Pancreas (tissue), 10 donors: ENCODE measurements at regions not wholly inside any gene's neighbourhood (a gene's known extent, or its start where the extent isn't known, plus 50 kb on each side); places are given as distances from the start of the nearest gene placed in this dataset.
A peak's percentile ranks its signal among the peaks of the same experiment; 100 is the strongest.

Experiments used
- ATAC-seq, 4 donors: fragments of 200-7000 bp; cut with Tn5 transposase; one replicate each; pipeline versions ENCODE4 v1.8.0 to v1.9.1; 2020; ENCODE audit warnings: mild to moderate bottlenecking in 4 of 4, moderate library complexity in 4 of 4
- DNase-seq, 6 donors: peaks; one replicate each; pipeline ENCODE4 v3.0.0-alpha.2; 2020
- FAIRE-seq: peaks from 2 replicates; lab custom pipeline; 2012; peaks lifted over from hg19 to GRCh38; lab: Jason Lieb, UNC
- H3K27ac ChIP-seq, 4 donors: fragments of 200-600 bp; sonication (generic); 1 replicate in 3 of 4; 2 replicates in 1 of 4; pipeline versions ENCODE4 v1.5.0 to v1.8.0; 2020
- H3K27me3 ChIP-seq, 4 donors: fragments of 200-600 bp; one replicate each; pipeline ENCODE4 v1.8.0; 2021
- H3K36me3 ChIP-seq, 3 donors: fragments of 200-600 bp; sonication (generic) in 1 of 3; one replicate each; pipeline versions ENCODE4 v1.5.0 to v1.8.0; 2020 to 2021
- H3K4me1 ChIP-seq, 3 donors: fragments of 200-600 bp; one replicate each; pipeline ENCODE4 v1.8.0; 2021
- H3K4me3 ChIP-seq, 4 donors: fragments of 200-600 bp; sonication (generic) in 2 of 4; one replicate each; pipeline versions ENCODE4 v1.5.0 to v1.8.0; 2020 to 2021
- H3K9me3 ChIP-seq, 4 donors: fragments of 200-600 bp; one replicate each; pipeline ENCODE4 v1.8.0; 2021
- WGBS, 2 donors: extraction: QIAGEN DNeasy Blood & Tissue Kit; methylation state at CpG; one replicate each; pipeline ENCODE4 v1.1.7; 2013; 5-methylcytosine and 5-hydroxymethylcytosine counted together
- intact Hi-C, 3 donors: fragments of 100-400 bp; cut with DNase I; formaldehyde crosslinking; loops; one replicate each; pipeline versions ENCODE4 v1.11.1 to v1.14.2; 2022
- TF ChIP-seq, protein P1 (sequence below), 4 donors: fragments of 200-600 bp; sonication (generic) in 3 of 4; IDR thresholded peaks; one replicate each; pipeline versions ENCODE4 v1.5.0 to v1.8.0; 2021; ENCODE audit warnings: antibody characterized with exemption in 4 of 4
- donor health status: healthy with polysubstance abuse.
- donor health status: DM: no; HTN: no; CAD: no; lungs with moderate emphysema.
- donor health status: DM: no; HTN: no; CAD: no.
- donor health status: control.
- donor health status: control.
- donor health status: Bipolar disorder and iron deficiency.
- donor health status: DM: yes; HTN: yes; CAD: no.
- donor health status: DM: no; HTN: no; CAD: no.
- donor health status: DM: no; HTN: no; CAD: no.
- donor health status: DM: yes; HTN: yes; CAD: no.

DNA sequence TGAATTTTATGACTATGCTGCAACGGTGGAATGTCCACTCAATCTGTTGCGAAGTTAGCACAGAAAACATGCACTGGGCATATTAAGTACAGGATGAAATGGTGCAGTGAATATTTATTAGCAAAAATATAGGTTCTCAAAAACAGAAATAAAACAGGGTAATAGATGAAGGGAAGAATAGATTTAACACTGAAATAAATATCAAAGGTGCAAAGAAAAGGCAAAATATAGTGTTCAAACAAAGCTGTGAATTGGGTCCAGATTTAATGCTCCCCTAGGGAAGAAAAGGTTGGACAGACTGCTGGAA lies 435.2 kb upstream of the MGMT start:
- FAIRE-seq (no peak), ATAC-seq (no peak), DNase-seq (no peak)
- Histone ChIP-seq H3K4me1 (no peaks in the 10 kb centered on the region), H3K36me3 (no peaks in the 10 kb centered on the region), H3K9me3 (no peaks in the 10 kb centered on the region), H3K4me3 (no peak overlapping the region), H3K27me3 (peaks cover 0 to 55% (median 7%) of the 10 kb centered on the region in 4 donors), H3K27ac (no peak overlapping the region)
- intact Hi-C loops: loop anchor here in 1 of 3 donors (5.0 kb wide), 1 partner anchor 941 kb away; no protein-coding TSS in a partner anchor
- TF ChIP-seq, protein P1, sequence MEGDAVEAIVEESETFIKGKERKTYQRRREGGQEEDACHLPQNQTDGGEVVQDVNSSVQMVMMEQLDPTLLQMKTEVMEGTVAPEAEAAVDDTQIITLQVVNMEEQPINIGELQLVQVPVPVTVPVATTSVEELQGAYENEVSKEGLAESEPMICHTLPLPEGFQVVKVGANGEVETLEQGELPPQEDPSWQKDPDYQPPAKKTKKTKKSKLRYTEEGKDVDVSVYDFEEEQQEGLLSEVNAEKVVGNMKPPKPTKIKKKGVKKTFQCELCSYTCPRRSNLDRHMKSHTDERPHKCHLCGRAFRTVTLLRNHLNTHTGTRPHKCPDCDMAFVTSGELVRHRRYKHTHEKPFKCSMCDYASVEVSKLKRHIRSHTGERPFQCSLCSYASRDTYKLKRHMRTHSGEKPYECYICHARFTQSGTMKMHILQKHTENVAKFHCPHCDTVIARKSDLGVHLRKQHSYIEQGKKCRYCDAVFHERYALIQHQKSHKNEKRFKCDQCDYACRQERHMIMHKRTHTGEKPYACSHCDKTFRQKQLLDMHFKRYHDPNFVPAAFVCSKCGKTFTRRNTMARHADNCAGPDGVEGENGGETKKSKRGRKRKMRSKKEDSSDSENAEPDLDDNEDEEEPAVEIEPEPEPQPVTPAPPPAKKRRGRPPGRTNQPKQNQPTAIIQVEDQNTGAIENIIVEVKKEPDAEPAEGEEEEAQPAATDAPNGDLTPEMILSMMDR (IDR thresholded peaks at IDR 0.05): no peak
- WGBS, 2 donors: 6 to 11% methylated on average over 2 of the region's 2 CpGs

DNA sequence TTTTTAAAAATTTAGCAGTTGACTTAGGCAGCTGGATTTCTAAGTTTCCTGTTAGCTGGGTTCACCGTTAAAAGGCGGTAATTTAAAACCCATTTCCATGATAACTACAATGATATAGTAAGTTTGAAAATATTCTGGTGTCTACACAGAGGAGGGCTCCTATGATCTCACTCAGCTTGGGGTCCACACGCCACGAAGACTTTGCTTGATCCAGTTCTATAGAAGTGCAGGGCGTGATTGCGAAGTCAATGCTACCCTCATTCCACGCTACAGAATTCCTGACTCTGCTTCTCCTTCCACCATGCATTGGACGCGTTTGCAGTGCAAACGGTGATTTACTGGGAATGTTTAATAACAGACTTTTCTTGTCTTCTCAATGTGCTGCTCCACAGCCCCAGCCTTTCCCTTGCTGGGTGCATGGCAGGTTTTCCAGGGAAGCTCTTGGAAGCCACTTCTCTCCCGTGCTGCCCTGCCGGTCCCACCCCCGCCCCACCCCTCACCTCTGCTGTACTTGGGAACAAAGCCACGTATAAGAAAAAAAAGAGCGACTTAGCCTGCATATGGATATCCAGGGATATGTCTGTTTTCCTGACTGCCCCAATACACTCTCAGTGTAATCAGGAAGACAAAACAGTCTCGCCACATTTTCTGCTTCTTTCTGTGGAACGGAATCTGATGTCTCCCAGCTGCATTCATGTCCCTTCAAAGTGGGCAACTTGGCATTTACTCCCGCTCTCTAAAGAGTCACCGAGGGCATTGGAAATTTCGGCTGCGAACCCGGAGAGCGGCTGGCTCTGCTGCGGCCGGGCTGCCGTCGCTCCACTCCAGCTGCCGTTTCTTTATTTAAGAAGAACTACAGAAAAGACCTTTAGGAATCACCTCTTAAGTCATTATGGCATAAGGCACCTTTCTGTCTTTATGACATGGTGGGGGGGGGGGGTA lies 434.4 kb upstream of the MGMT start:
- FAIRE-seq: no peak
- no peak for ATAC-seq
- 46 to 56% methylated on average over 28 of the region's 28 CpGs for WGBS, 2 donors
- Histone ChIP-seq H3K27ac (no peak overlapping the region), H3K27me3 (peaks cover 0 to 55% (median 7%) of the 10 kb centered on the region in 4 donors), H3K4me1 (no peaks in the 10 kb centered on the region), H3K4me3 (no peak overlapping the region), H3K9me3 (no peaks in the 10 kb centered on the region), H3K36me3 (no peaks in the 10 kb centered on the region)
- DNase-seq: no peak
- intact Hi-C loops: loop anchor here in 1 of 3 donors (5.0 kb wide), 1 partner anchor 940 kb away; no protein-coding TSS in a partner anchor
- TF ChIP-seq, protein P1 (IDR thresholded peaks at IDR 0.05): no peak

DNA sequence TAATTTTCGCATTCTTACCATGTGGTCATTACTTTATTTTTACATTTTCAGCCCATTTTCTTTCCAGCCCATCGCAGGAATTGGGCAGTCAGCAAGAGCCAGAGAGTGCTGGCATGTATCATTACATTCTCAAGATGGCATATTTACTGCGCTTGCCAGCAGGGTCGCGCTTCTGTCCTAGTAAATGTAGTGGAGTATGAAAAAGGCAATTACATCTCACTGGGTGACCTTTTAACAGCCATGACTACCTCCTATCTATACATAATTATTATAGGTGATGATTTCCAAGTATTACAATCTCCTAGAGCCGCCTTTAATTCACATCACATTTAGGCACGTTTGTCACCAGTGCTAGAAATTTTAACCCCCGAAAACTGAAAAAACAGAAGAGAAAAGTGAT lies 433.7 kb upstream of the MGMT start:
- FAIRE-seq (no peak), ATAC-seq (no peak), DNase-seq (no peak)
- no peaks in the 10 kb centered on the region for H3K4me1 ChIP-seq
- TF ChIP-seq, protein P1 (IDR thresholded peaks at IDR 0.05): no peak
- no peaks in the 10 kb centered on the region for H3K36me3 ChIP-seq
- WGBS, 2 donors: 59 to 65% methylated on average over 8 of the region's 8 CpGs
- H3K27me3 ChIP-seq: peaks cover 0 to 48% (median 7%) of the 10 kb centered on the region in 4 donors
- no peaks in the 10 kb centered on the region for H3K9me3 ChIP-seq
- H3K27ac ChIP-seq: no peak overlapping the region
- intact Hi-C loops: loop anchor here in 1 of 3 donors (5.0 kb wide), 1 partner anchor 939 kb away; no protein-coding TSS in a partner anchor
- no peak overlapping the region for H3K4me3 ChIP-seq

DNA sequence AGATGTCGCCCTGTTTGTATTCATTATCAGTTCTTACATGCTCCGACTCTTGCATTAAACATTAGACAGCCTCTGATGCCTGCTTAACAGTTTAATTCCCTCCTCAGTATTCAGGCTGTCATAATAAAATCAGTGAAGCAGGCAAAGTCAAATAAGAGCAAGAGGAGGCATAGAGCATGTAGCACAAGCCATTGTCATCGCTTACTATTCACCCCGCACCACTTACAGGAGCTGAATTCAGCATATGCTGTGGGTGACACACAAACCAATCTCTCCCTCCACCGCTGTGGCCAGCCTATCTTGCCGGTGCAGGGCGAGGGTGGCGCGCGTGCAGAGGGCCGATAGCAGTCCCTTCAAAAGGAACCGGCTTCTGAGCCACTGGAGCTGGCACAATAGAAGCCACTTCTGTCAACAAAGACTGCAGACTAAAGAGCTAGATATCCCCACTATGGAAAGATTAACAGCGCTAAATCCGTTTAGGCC lies 433.2 kb upstream of the MGMT start:
- Histone ChIP-seq H3K4me1 (no peaks in the 10 kb centered on the region), H3K4me3 (no peak overlapping the region), H3K27me3 (peaks cover 0 to 48% (median 7%) of the 10 kb centered on the region in 4 donors), H3K27ac (no peak overlapping the region), H3K36me3 (no peaks in the 10 kb centered on the region), H3K9me3 (no peaks in the 10 kb centered on the region)
- 12 to 17% methylated on average over 14 of the region's 14 CpGs for WGBS, 2 donors
- TF ChIP-seq, protein P1 (IDR thresholded peaks at IDR 0.05): no peak
- intact Hi-C loops: loop anchor here in 1 of 3 donors (5.0 kb wide), 1 partner anchor 938 kb away; no protein-coding TSS in a partner anchor
- ATAC-seq (peak in 2 of 4 donors; percentile 32 to 34), DNase-seq (no peak), FAIRE-seq (no peak)
